GM12874 (cell line): ENCODE measurements at regions not wholly inside any gene's neighbourhood (a gene's known extent, or its start where the extent isn't known, plus 50 kb on each side); places are given as distances from the start of the nearest gene placed in this dataset.

Experiments used
- CTCF ChIP-seq: IDR thresholded peaks from 2 replicates; pipeline ENCODE4 v1.5.1; 2011; ENCODE audit warnings: low read depth, mild to moderate bottlenecking, control low read depth, low read length, moderate library complexity; ENCODE audit not compliant: insufficient read depth

- no peak for TF ChIP-seq CTCF
Measured at GRCh38 chr14:40464531-40464930, 1032.3 kb upstream of the FBXO33 start.

- TF ChIP-seq CTCF: no peak
Measured at GRCh38 chr14:40463886-40464285, 1031.7 kb upstream of the FBXO33 start.

DNA sequence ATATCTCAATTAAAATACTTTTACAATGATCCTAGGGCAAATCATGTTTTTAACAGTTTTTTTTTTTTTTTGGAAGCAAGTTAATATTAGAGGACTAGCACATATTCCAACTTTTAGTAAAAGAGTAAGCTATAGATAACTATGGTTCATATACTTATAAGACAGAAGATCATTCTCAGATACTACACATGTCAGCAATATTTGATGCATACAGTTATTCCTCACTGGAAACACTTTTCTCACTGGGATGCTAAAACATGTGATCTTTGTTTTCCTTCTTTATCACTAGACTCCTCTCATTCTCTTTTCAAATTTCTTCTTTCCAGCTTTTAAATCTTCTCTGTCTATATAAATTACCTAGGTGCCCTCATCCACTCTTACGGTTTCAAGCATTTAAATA, 1020.4 kb upstream of the FBXO33 start:
- TF ChIP-seq CTCF: no peak

- TF ChIP-seq CTCF: no peak
Measured at GRCh38 chr14:40447017-40447416, 1014.8 kb upstream of the FBXO33 start.

DNA sequence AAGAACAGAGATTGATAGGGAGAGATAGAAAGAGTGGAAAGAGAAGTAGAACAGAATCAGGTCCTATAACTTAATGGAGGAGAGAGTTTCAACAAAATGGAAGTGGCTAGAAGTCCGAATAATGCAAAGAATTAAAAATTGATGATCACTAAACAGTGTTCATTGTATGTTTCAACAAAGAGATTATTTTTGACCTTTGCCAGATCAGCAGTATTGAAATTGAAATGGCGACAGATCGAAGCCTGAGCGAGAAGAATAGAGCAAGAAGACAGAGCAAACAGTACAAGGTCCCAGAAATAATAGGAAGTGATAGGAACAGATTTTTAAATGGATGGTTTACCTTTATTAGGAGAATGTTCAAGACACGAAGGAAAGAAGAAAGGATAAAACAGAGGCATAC, 1012.8 kb upstream of the FBXO33 start:
- no peak for TF ChIP-seq CTCF

GRCh38 chr14:40436551-40436950, 1004.3 kb upstream of the FBXO33 start:
- TF ChIP-seq CTCF: no peak

DNA sequence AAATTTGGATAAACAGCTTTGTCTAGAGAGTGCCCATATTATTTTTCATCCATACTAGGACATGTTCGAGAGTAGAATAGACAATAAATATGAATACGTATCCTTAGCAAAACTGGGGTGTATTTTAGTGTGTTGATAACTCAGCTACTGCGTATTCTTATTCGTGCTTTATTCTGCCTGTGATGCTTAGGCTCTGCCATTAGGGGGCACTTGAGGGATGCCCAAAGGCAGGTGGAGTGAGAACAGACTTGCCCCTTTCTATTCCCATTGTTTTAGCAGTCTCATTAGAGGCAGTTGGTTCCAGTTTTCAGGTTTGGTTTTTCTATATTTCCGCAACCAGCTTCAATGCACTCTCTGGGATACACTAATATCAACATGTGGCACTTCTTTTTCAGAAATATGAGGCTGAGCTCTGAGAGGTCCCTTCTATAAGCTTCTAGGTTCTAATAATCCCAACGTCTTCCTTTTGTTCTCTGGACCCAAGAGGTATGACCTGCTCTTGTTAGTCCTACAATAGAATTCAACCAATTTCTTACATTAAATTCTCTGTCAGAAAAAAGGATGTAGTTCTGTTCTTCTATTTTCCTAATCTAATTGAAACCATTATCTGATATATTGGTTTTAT, 985.7 kb upstream of the FBXO33 start:
- TF ChIP-seq CTCF: peak; percentile 63
